CD4-positive, alpha-beta T cell (primary cell): ENCODE measurements at regions not wholly inside any gene's neighbourhood (a gene's known extent, or its start where the extent isn't known, plus 50 kb on each side); places are given as distances from the start of the nearest gene placed in this dataset.

Source experiments
- ATAC-seq: fragments of 200-7000 bp; cut with Tn5 transposase; one replicate; pipeline ENCODE4 v1.10.0; 2022; ENCODE audit warnings: mild to moderate bottlenecking; ENCODE audit not compliant: poor library complexity
- CTCF ChIA-PET: fragments of 350-600 bp; sonication (Branson Sonifier 250); formaldehyde crosslinking; loops from one replicate; lab custom pipeline; 2021; ENCODE audit warnings: antibody characterized with exemption, inconsistent platforms; lab: Charles Lee
- POLR2A ChIA-PET: fragments of 350-600 bp; sonication (Branson Sonifier 250); formaldehyde crosslinking; loops from one replicate; lab custom pipeline; 2021; ENCODE audit warnings: antibody characterized with exemption, inconsistent platforms; lab: Charles Lee
- DNase-seq, 14 experiments: peaks; one replicate each; pipeline ENCODE4 v3.0.0-alpha.2; 2013 to 2020; ENCODE audit warnings: mixed read lengths in 2 of 14
- H3K27ac ChIP-seq, 2 donors: one replicate each; pipeline versions ENCODE4 v1.5.1 to v1.7.0; 2013; ENCODE audit warnings: low read length in 2 of 2, low read depth in 1 of 2, mild to moderate bottlenecking in 1 of 2
- H3K27me3 ChIP-seq, 2 experiments: 1 replicate in 1 of 2; 2 replicates in 1 of 2; pipeline versions ENCODE4 v1.6.1 to v1.7.0; 2013; ENCODE audit warnings: low read length in 2 of 2, control low read depth in 1 of 2, mild to moderate bottlenecking in 1 of 2, moderate library complexity in 1 of 2; ENCODE audit not compliant: insufficient read depth in 2 of 2, control insufficient read depth in 1 of 2
- H3K36me3 ChIP-seq: one replicate; pipeline ENCODE4 v1.6.1; 2013; ENCODE audit warnings: low read length, control low read depth; ENCODE audit not compliant: insufficient read depth
- H3K4me1 ChIP-seq: one replicate; pipeline ENCODE4 v1.6.1; 2013; ENCODE audit warnings: low read length, control low read depth; ENCODE audit not compliant: insufficient read depth
- H3K4me3 ChIP-seq: one replicate; pipeline ENCODE4 v1.5.1; 2013; ENCODE audit warnings: mild to moderate bottlenecking, low read length, moderate library complexity
- H3K9me3 ChIP-seq, 2 experiments: 1 replicate in 1 of 2; 2 replicates in 1 of 2; pipeline versions ENCODE4 v1.6.1 to v1.7.0; 2013; ENCODE audit warnings: low read length in 2 of 2, mild to moderate bottlenecking in 2 of 2, control low read depth in 1 of 2, moderate library complexity in 1 of 2; ENCODE audit not compliant: control insufficient read depth in 1 of 2, insufficient read depth in 1 of 2
- H3K27ac Mint-ChIP-seq: one replicate; pipeline ENCODE4 v1.8.0; 2020; ENCODE audit warnings: mixed read lengths
- H3K27me3 Mint-ChIP-seq: one replicate; pipeline ENCODE4 v1.8.0; 2021; ENCODE audit warnings: mixed read lengths
- H3K36me3 Mint-ChIP-seq: one replicate; pipeline ENCODE4 v1.8.0; 2021; ENCODE audit warnings: low read depth, mixed read lengths
- H3K4me1 Mint-ChIP-seq: one replicate; pipeline ENCODE4 v1.8.0; 2021; ENCODE audit warnings: low read depth, mixed read lengths
- H3K4me3 Mint-ChIP-seq: one replicate; pipeline ENCODE4 v1.8.0; 2020; ENCODE audit warnings: mild to moderate bottlenecking, mixed read lengths
- H3K9me3 Mint-ChIP-seq: one replicate; pipeline ENCODE4 v1.8.0; 2020; ENCODE audit warnings: mixed read lengths
- intact Hi-C, 2 experiments: fragments of 100-400 bp; cut with DNase I in 1 of 2; cut with micrococcal nuclease in 1 of 2; formaldehyde crosslinking; loops; one replicate each; pipeline versions ENCODE4 v1.15.1 to v1.9.0; 2023 to 2025; cut with DNase I, micrococcal nuclease
- TF ChIP-seq, protein P1 (sequence below): fragments of 200-600 bp; IDR thresholded peaks from one replicate; pipeline ENCODE4 v1.8.0; 2022; ENCODE audit warnings: antibody characterized with exemption, mild to moderate bottlenecking

DNA sequence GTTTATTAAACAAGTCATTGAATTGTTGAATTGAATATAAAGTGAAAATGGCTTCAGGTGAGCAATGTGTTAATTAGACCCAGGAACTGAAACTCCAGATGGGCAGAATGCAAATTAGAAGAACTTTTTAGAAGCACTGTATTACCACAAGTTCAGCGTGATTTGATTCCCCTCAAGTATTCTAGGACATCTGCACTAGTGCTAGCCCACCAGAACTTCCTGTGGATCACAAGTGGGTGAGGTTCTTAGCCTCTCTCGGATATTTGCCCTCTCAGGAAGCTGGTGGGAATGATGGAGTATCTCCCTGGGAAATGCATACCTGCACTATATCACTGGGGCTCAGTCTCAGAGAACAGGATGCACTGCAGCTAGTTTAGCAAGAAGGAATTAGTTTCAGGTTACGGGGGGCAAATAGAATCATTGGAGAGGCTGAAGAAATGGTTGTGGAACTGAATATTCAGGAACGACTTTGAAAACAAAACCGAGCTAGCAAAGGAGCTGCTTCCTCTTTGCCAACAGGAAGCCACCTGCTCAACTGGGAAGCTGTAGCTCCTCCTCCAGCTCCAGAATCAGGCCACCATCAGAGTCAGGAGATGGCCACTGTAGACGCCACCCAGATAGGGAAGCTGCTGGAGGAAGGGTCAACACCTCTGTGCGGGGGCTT lies 74.3 kb downstream of the DHCR7 start:
- H3K4me1 Mint-ChIP-seq, result no peaks in the 10 kb centered on the region
- no peaks in the 10 kb centered on the region for H3K9me3 ChIP-seq
- CTCF ChIA-PET, result no interaction called here
- H3K4me3 ChIP-seq, result no peak overlapping the region
- DNase-seq (no peak), ATAC-seq (no peak)
- H3K27me3 Mint-ChIP-seq, result peaks cover 25% of the 10 kb centered on the region
- H3K27ac Mint-ChIP-seq, result no peak overlapping the region
- H3K27ac ChIP-seq, result no peak overlapping the region
- POLR2A ChIA-PET, result no interaction called here
- H3K36me3 ChIP-seq, result no peaks in the 10 kb centered on the region
- H3K4me3 Mint-ChIP-seq, result no peak overlapping the region
- no peaks in the 10 kb centered on the region for H3K4me1 ChIP-seq
- H3K36me3 Mint-ChIP-seq, result no peaks in the 10 kb centered on the region
- intact Hi-C loops, result no loop called here
- TF ChIP-seq, protein P1, sequence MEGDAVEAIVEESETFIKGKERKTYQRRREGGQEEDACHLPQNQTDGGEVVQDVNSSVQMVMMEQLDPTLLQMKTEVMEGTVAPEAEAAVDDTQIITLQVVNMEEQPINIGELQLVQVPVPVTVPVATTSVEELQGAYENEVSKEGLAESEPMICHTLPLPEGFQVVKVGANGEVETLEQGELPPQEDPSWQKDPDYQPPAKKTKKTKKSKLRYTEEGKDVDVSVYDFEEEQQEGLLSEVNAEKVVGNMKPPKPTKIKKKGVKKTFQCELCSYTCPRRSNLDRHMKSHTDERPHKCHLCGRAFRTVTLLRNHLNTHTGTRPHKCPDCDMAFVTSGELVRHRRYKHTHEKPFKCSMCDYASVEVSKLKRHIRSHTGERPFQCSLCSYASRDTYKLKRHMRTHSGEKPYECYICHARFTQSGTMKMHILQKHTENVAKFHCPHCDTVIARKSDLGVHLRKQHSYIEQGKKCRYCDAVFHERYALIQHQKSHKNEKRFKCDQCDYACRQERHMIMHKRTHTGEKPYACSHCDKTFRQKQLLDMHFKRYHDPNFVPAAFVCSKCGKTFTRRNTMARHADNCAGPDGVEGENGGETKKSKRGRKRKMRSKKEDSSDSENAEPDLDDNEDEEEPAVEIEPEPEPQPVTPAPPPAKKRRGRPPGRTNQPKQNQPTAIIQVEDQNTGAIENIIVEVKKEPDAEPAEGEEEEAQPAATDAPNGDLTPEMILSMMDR, result no peak
- H3K9me3 Mint-ChIP-seq, result peaks cover 3% of the 10 kb centered on the region
- peaks cover 0 to 6% of the 10 kb centered on the region in 2 experiments for H3K27me3 ChIP-seq

DNA sequence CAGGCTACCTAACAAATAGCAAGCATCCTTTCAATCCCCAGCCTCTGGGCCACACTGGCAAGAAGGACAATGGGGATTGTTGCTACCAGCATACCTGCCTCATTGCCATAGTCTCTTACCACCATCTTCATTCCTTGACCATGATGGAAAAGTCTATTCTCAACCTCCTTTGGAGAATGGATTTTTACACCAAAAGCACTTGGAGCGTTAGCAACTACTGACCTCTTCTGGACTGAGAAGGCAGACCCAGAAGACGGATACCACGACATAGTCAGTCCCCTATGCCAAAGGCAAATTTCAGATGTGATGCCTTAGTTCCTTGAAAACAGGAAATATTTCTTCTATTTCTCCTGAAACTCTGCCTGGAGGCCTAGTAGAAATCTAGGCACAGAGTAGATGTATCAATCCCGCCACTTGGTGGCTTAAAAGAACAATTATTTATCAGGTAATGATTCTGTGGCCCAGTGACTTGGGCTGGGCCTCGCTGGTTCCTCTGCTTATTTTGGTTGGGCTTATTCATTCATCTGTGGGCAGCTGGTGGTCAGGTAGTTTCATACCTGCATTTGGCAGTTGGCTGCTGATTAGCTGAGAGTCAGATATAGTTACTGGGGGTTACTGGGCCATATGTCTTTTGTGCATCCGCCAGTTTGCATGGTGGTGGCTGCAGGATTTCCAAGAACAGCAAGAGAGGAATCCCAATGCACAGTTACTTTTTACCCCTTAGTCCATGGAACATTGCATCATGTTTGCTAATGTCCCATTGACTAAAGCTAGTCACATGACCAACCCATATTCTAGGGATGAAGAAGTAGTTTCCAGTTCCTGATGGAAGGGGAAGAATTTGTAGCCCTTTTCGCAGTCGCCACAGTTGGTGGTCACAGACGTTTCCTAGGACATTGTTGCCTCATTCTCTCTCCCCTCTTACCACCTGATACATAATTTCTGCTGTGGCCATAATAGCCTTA lies 75.2 kb downstream of the DHCR7 start:
- Histone ChIP-seq H3K9me3 (no peaks in the 10 kb centered on the region), H3K4me3 (no peak overlapping the region)
- no peak for ATAC-seq

DNA sequence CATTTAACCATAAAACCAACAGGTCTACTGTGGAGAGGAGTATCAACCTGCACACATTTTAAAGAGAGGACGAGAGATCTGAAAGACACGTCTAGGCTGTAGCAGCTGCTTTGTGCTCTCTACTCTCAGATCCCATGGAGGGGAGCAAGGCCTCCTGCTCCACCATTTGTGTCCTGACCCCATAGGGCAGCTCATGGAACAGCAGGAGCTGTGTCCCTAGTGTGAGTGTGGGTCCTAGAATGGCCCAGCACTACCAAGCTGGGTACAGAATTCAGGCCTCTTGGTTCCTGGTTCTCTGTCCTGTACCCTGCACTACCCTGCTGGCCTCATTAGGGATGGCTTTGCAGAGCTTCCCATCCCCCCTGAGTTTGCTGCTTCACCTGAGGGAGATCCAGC lies 76.5 kb downstream of the DHCR7 start:
- Mint-ChIP-seq H3K27me3 (peaks cover 9% of the 10 kb centered on the region), H3K4me1 (no peaks in the 10 kb centered on the region), H3K9me3 (peaks cover 3% of the 10 kb centered on the region), H3K4me3 (no peak overlapping the region), H3K27ac (no peak overlapping the region), H3K36me3 (no peaks in the 10 kb centered on the region)
- ChIA-PET POLR2A (no interaction called here), CTCF (no interaction called here)
- no peak for ATAC-seq
- no peak overlapping the region for H3K27ac ChIP-seq
- H3K9me3 ChIP-seq, result peaks cover 0 to 6% of the 10 kb centered on the region in 2 experiments
- TF ChIP-seq, protein P1, result no peak
- no peaks in the 10 kb centered on the region for H3K36me3 ChIP-seq
- peaks cover 0 to 3% of the 10 kb centered on the region in 2 experiments for H3K27me3 ChIP-seq
- no peak overlapping the region for H3K4me3 ChIP-seq
- intact Hi-C loops, result no loop called here
- DNase-seq, result peak in 1 of 14 experiments; percentile 16
- no peaks in the 10 kb centered on the region for H3K4me1 ChIP-seq

More for the DNA sequence above, 75.2 kb downstream of the DHCR7 start:
- H3K27me3 Mint-ChIP-seq, result peaks cover 17% of the 10 kb centered on the region
- H3K36me3 Mint-ChIP-seq, result no peaks in the 10 kb centered on the region
- no peaks in the 10 kb centered on the region for H3K4me1 Mint-ChIP-seq
- peaks cover 0 to 6% of the 10 kb centered on the region in 2 experiments for H3K27me3 ChIP-seq
- CTCF ChIA-PET, result no interaction called here
- H3K36me3 ChIP-seq, result no peaks in the 10 kb centered on the region
- TF ChIP-seq, protein P1, result no peak
- no peak overlapping the region for H3K27ac ChIP-seq
- DNase-seq, result peak in 1 of 14 experiments; percentile 2
- POLR2A ChIA-PET, result no interaction called here
- peaks cover 3% of the 10 kb centered on the region for H3K9me3 Mint-ChIP-seq
- intact Hi-C loops, result no loop called here
- no peak overlapping the region for H3K27ac Mint-ChIP-seq
- no peak overlapping the region for H3K4me3 Mint-ChIP-seq
- no peaks in the 10 kb centered on the region for H3K4me1 ChIP-seq
